Epithelial cell of proximal tubule (primary cell): ENCODE measurements at regions not wholly inside any gene's neighbourhood (a gene's known extent, or its start where the extent isn't known, plus 50 kb on each side); places are given as distances from the start of the nearest gene placed in this dataset.

ENCODE experiments used
- DNase-seq: peaks from one replicate; pipeline ENCODE4 v3.0.0-alpha.2; 2011; ENCODE audit warnings: low read depth
- H3K4me3 ChIP-seq: 2 replicates; pipeline ENCODE4 v1.5.1; 2011; ENCODE audit warnings: low read depth, mild to moderate bottlenecking, low read length
- TF ChIP-seq, protein P1 (sequence below): conservative IDR thresholded peaks from 2 replicates; pipeline ENCODE4 v1.5.1; 2012; ENCODE audit warnings: low read depth, mild to moderate bottlenecking, low read length

DNA sequence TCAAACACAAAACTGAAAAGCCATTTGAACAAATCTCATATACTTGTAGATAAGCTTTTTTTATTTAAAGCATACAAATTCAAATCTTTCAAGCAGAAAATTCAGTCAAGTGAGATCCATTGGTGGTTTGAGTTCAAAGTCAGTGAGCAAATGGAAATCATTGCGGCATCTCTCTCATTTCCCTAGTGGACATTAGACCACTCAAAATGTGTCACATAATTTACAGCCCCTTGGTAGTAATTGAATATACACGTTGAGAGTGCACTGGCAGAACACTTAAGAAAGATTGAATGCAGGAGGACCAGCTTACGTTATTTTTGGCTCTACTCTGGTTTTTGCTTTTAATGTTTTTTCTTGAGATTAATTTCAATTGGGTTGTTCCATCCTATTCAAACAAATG lies 633.7 kb downstream of the USP25 start:
- TF ChIP-seq, protein P1, sequence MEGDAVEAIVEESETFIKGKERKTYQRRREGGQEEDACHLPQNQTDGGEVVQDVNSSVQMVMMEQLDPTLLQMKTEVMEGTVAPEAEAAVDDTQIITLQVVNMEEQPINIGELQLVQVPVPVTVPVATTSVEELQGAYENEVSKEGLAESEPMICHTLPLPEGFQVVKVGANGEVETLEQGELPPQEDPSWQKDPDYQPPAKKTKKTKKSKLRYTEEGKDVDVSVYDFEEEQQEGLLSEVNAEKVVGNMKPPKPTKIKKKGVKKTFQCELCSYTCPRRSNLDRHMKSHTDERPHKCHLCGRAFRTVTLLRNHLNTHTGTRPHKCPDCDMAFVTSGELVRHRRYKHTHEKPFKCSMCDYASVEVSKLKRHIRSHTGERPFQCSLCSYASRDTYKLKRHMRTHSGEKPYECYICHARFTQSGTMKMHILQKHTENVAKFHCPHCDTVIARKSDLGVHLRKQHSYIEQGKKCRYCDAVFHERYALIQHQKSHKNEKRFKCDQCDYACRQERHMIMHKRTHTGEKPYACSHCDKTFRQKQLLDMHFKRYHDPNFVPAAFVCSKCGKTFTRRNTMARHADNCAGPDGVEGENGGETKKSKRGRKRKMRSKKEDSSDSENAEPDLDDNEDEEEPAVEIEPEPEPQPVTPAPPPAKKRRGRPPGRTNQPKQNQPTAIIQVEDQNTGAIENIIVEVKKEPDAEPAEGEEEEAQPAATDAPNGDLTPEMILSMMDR, result no peak
- DNase-seq, result no peak
- no peak overlapping the region for H3K4me3 ChIP-seq

DNA sequence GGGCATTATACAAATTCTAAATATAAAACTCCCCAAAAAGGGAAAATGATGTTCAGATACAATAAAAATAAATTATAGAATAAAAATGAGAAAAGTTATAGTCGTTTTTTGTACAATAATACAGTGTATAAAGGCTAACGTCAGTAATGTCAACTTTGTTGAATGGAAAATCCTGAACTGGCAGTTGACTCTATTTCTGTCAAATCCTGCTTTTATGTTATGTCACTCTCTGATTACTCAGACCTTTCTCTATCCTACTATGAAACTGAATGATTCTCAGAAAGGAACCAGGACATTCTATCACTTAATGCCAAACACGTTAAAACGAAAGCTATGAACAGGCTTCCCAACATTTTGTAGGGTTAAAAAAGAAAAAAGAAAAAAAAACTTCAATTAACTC lies 636.4 kb downstream of the USP25 start:
- TF ChIP-seq, protein P1, result no peak
- DNase-seq, result no peak
- H3K4me3 ChIP-seq, result no peak overlapping the region

DNA sequence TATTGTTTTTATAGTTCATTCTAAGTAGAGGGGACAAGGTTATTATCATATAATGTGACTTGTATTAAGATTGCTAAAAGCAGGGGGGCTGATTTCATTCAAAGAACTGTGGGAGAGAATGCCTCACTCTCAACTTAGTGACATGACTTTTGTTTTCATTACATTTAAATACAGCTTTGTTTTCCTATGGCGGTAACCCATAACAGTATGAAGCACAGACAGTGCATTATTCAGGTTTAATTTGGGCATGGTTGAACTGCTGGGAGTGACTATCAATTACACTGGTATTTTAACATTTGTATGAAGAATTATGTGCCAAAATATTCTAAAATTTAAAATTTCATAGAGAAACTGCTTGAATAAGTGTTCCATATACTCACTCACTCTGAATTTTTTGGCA lies 637.3 kb downstream of the USP25 start:
- H3K4me3 ChIP-seq, result no peak overlapping the region
- no peak for DNase-seq
- TF ChIP-seq, protein P1, result no peak

- DNase-seq, result no peak
- TF ChIP-seq, protein P1, result no peak
- H3K4me3 ChIP-seq, result no peak overlapping the region
These were observed 640.4 kb downstream of the USP25 start for GRCh38 chr21:16370186-16370585.

DNA sequence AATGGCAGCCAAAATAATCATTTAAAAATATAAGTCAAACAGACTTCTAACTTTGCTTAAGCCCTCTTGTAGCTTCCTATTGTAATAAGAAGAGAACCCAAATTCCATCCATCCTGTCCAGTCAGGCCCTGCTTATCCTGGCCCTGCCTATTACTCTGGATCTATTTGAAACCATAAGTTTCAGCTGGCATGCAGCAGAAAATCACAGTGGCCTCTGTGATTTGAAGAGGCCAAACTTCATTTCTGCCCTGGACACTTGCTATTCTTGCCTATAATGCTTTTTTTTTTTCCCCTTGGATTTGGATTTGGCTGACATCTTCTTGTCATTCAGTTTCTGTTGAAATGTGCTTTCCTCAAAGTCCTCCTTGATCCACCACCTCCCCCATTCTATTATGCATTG lies 642.8 kb downstream of the USP25 start:
- DNase-seq, result no peak
- no peak overlapping the region for H3K4me3 ChIP-seq
- TF ChIP-seq, protein P1, result no peak

DNA sequence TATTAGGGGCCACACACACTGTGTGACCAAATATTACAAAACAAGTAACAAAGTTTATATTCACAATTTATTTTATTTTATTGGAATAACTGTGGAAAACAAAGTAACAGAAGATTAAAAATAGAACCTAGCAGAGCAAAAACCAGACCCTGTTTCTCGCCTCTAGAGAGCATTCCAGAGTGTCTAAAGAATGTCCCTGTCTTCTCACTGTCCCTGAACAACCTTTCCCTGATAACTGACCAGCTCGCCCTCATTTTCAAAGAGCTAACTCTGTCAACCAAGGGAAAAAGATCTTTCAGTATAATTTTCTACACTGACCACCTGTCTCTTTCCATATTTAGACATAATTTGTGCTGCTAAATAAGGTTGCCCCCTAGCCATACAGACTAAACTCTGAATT lies 646.9 kb downstream of the USP25 start:
- TF ChIP-seq, protein P1, result no peak
- no peak overlapping the region for H3K4me3 ChIP-seq
- no peak for DNase-seq

GRCh38 chr21:16377120-16377658 lies 647.4 kb downstream of the USP25 start:
- no peak overlapping the region for H3K4me3 ChIP-seq
- TF ChIP-seq, protein P1, result no peak
- DNase-seq, result no peak
